ENCODE measurements at regions not wholly inside any gene's neighbourhood (a gene's known extent, or its start where the extent isn't known, plus 50 kb on each side); places are given as distances from the start of the nearest gene placed in this dataset.

GRCh38 chr2:223386189-223386588, 216.0 kb downstream of the SCG2 start:
- no peak for DNase-seq (ENCODE audit: low spot score)

- DNase-seq (ENCODE audit: low spot score): no peak
These were observed 215.2 kb downstream of the SCG2 start for GRCh38 chr2:223386984-223387383.

- DNase-seq (ENCODE audit: low spot score): no peak
These were observed 212.5 kb downstream of the SCG2 start for GRCh38 chr2:223389624-223390023.

GRCh38 chr2:223396993-223397392, 205.2 kb downstream of the SCG2 start:
- DNase-seq (ENCODE audit: low spot score): no peak

- DNase-seq (ENCODE audit: low spot score): no peak
These were observed 202.7 kb downstream of the SCG2 start for GRCh38 chr2:223399357-223399957.

GRCh38 chr2:223404616-223405015, 197.5 kb downstream of the SCG2 start:
- DNase-seq (ENCODE audit: low spot score): no peak

- no peak for DNase-seq (ENCODE audit: low spot score)
These were observed 187.5 kb downstream of the SCG2 start for GRCh38 chr2:223414646-223415045.

GRCh38 chr2:223415071-223415470, 187.1 kb downstream of the SCG2 start:
- no peak for DNase-seq (ENCODE audit: low spot score)

GRCh38 chr2:223416815-223417610, 185.1 kb downstream of the SCG2 start:
- no peak for DNase-seq (ENCODE audit: low spot score)

- DNase-seq (ENCODE audit: low spot score): no peak
These were observed 184.0 kb downstream of the SCG2 start for GRCh38 chr2:223418131-223418530.

GRCh38 chr2:223418604-223419199, 183.5 kb downstream of the SCG2 start:
- no peak for DNase-seq (ENCODE audit: low spot score)

- DNase-seq (ENCODE audit: low spot score): no peak
These were observed 182.1 kb downstream of the SCG2 start for GRCh38 chr2:223420048-223420447.

- DNase-seq (ENCODE audit: low spot score): no peak
These were observed 170.7 kb downstream of the SCG2 start for GRCh38 chr2:223431479-223431878.

GRCh38 chr2:223433461-223433860, 168.7 kb downstream of the SCG2 start:
- no peak for DNase-seq (ENCODE audit: low spot score)

- no peak for DNase-seq (ENCODE audit: low spot score)
These were observed 164.4 kb downstream of the SCG2 start for GRCh38 chr2:223437788-223438187.

GRCh38 chr2:223439184-223439583, 163.0 kb downstream of the SCG2 start:
- no peak for DNase-seq (ENCODE audit: low spot score)

GRCh38 chr2:223439786-223440185, 162.4 kb downstream of the SCG2 start:
- no peak for DNase-seq (ENCODE audit: low spot score)

GRCh38 chr2:223442847-223443246, 159.3 kb downstream of the SCG2 start:
- DNase-seq (ENCODE audit: low spot score): no peak

- DNase-seq (ENCODE audit: low spot score): no peak
These were observed 151.9 kb downstream of the SCG2 start for GRCh38 chr2:223450246-223450645.

GRCh38 chr2:223457301-223457700, 144.9 kb downstream of the SCG2 start:
- DNase-seq (ENCODE audit: low spot score): no peak

- no peak for DNase-seq (ENCODE audit: low spot score)
These were observed 142.7 kb downstream of the SCG2 start for GRCh38 chr2:223459328-223459939.

- DNase-seq (ENCODE audit: low spot score): no peak
These were observed 142.0 kb downstream of the SCG2 start for GRCh38 chr2:223460209-223460608.

- DNase-seq (ENCODE audit: low spot score): no peak
These were observed 141.4 kb downstream of the SCG2 start for GRCh38 chr2:223460774-223461211.

All from D341Med (cell line).